H1 (cell line): ENCODE measurements at regions not wholly inside any gene's neighbourhood (a gene's known extent, or its start where the extent isn't known, plus 50 kb on each side); places are given as distances from the start of the nearest gene placed in this dataset.

ENCODE experiments used
- SIX5 ChIP-seq: IDR thresholded peaks from 2 replicates; pipeline ENCODE4 v1.6.1; 2011; ENCODE audit warnings: mild to moderate bottlenecking, low read depth, low read length
- TAF7 ChIP-seq: optimal IDR thresholded peaks from 2 replicates; pipeline ENCODE3; 2011; ENCODE audit warnings: low read depth, mild to moderate bottlenecking, inconsistent platforms, low read length, moderate library complexity, borderline replicate concordance
- TF ChIP-seq, protein P1 (sequence below): fragments of 300-600 bp; sonication (generic); IDR thresholded peaks from 2 replicates; pipeline ENCODE4 v1.7.1; 2012; ENCODE audit warnings: low read length, moderate library complexity, mild to moderate bottlenecking, inconsistent platforms; ENCODE audit not compliant: insufficient replicate concordance

- TF ChIP-seq TAF7 (no peak), SIX5 (no peak)
- TF ChIP-seq, protein P1, sequence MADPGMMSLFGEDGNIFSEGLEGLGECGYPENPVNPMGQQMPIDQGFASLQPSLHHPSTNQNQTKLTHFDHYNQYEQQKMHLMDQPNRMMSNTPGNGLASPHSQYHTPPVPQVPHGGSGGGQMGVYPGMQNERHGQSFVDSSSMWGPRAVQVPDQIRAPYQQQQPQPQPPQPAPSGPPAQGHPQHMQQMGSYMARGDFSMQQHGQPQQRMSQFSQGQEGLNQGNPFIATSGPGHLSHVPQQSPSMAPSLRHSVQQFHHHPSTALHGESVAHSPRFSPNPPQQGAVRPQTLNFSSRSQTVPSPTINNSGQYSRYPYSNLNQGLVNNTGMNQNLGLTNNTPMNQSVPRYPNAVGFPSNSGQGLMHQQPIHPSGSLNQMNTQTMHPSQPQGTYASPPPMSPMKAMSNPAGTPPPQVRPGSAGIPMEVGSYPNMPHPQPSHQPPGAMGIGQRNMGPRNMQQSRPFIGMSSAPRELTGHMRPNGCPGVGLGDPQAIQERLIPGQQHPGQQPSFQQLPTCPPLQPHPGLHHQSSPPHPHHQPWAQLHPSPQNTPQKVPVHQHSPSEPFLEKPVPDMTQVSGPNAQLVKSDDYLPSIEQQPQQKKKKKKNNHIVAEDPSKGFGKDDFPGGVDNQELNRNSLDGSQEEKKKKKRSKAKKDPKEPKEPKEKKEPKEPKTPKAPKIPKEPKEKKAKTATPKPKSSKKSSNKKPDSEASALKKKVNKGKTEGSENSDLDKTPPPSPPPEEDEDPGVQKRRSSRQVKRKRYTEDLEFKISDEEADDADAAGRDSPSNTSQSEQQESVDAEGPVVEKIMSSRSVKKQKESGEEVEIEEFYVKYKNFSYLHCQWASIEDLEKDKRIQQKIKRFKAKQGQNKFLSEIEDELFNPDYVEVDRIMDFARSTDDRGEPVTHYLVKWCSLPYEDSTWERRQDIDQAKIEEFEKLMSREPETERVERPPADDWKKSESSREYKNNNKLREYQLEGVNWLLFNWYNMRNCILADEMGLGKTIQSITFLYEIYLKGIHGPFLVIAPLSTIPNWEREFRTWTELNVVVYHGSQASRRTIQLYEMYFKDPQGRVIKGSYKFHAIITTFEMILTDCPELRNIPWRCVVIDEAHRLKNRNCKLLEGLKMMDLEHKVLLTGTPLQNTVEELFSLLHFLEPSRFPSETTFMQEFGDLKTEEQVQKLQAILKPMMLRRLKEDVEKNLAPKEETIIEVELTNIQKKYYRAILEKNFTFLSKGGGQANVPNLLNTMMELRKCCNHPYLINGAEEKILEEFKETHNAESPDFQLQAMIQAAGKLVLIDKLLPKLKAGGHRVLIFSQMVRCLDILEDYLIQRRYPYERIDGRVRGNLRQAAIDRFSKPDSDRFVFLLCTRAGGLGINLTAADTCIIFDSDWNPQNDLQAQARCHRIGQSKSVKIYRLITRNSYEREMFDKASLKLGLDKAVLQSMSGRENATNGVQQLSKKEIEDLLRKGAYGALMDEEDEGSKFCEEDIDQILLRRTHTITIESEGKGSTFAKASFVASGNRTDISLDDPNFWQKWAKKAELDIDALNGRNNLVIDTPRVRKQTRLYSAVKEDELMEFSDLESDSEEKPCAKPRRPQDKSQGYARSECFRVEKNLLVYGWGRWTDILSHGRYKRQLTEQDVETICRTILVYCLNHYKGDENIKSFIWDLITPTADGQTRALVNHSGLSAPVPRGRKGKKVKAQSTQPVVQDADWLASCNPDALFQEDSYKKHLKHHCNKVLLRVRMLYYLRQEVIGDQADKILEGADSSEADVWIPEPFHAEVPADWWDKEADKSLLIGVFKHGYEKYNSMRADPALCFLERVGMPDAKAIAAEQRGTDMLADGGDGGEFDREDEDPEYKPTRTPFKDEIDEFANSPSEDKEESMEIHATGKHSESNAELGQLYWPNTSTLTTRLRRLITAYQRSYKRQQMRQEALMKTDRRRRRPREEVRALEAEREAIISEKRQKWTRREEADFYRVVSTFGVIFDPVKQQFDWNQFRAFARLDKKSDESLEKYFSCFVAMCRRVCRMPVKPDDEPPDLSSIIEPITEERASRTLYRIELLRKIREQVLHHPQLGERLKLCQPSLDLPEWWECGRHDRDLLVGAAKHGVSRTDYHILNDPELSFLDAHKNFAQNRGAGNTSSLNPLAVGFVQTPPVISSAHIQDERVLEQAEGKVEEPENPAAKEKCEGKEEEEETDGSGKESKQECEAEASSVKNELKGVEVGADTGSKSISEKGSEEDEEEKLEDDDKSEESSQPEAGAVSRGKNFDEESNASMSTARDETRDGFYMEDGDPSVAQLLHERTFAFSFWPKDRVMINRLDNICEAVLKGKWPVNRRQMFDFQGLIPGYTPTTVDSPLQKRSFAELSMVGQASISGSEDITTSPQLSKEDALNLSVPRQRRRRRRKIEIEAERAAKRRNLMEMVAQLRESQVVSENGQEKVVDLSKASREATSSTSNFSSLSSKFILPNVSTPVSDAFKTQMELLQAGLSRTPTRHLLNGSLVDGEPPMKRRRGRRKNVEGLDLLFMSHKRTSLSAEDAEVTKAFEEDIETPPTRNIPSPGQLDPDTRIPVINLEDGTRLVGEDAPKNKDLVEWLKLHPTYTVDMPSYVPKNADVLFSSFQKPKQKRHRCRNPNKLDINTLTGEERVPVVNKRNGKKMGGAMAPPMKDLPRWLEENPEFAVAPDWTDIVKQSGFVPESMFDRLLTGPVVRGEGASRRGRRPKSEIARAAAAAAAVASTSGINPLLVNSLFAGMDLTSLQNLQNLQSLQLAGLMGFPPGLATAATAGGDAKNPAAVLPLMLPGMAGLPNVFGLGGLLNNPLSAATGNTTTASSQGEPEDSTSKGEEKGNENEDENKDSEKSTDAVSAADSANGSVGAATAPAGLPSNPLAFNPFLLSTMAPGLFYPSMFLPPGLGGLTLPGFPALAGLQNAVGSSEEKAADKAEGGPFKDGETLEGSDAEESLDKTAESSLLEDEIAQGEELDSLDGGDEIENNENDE: no peak
Measured at GRCh38 chr13:72259528-72259927, 392.5 kb upstream of the DACH1 start (continued).
